Suppressor macrophage treated with lipopolysaccharide for 1 hour (primary cell): ENCODE measurements at regions not wholly inside any gene's neighbourhood (a gene's known extent, or its start where the extent isn't known, plus 50 kb on each side); places are given as distances from the start of the nearest gene placed in this dataset.
A peak's percentile ranks its signal among the peaks of the same experiment; 100 is the strongest.

ENCODE experiments used
- DNase-seq, 3 donors: peaks; one replicate each; pipeline ENCODE4 v3.0.0-alpha.2; 2020 to 2022

GRCh38 chr20:51265361-51265760 is 242.5 kb upstream of the KCNG1 start:
- DNase-seq: no peak

DNA sequence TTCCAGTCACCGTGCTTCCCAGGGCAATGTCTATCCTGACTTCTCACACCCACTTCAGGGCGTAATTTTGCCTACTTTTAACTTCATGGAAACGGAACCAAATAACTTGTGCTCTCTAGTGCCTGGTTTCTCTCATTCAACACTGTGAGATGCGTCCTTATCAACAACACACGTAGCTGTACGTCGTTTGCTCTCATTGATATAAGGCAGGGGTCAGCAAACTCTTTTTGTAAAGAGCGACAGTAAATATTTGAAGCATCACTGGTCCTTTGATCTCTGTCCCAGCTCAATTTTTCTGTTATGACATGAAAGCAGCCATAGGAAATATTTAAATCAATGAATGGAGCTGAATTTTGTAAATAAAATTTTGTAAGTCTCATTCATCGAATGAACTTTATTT is 239.3 kb upstream of the KCNG1 start:
- no peak for DNase-seq

DNA sequence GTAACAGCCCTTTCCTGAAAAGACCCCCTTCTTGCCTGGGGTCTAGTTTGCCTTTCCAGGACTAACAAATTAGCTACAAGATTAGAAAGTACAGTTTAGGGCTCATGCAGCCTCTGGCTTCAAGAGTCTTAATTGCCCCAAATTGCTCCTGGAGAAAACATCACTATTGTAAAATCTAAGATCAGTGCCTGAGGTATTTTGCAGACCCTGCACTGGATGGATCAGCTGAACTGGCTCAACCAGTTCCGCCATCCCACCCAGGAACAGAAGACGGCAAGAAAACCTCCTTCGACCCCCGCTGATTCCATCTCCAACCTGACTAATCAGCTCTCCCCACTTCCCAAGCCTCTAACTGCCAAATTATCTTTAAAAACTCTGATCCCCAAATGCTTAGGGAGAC is 236.5 kb upstream of the KCNG1 start:
- no peak for DNase-seq

- DNase-seq: no peak
Measured at GRCh38 chr20:51258582-51259165, 235.8 kb upstream of the KCNG1 start.

- no peak for DNase-seq
Measured at GRCh38 chr20:51255417-51255816, 232.5 kb upstream of the KCNG1 start.

- DNase-seq: no peak
Measured at GRCh38 chr20:51253280-51253679, 230.4 kb upstream of the KCNG1 start.

- no peak for DNase-seq
Measured at GRCh38 chr20:51249781-51250180, 226.9 kb upstream of the KCNG1 start.

DNA sequence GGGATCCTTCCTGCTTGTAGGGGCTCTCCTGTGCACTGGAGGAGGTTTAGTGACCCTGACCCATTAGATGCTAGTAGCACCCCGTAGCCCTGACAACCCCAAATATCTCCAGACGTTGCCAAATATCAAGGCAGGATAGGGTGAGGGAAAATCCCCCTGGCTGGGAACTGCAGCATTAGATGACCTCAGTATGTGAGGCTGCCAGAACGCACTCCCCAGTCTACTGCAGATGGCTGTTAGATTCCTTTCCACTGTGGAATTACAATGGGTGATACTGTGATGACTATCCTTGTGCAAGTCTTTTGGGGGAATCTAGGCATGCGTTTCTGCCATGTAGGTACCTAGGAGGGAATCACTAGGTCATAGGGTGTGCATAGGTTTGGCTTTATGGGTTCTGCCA is 226.3 kb upstream of the KCNG1 start:
- DNase-seq: no peak

DNA sequence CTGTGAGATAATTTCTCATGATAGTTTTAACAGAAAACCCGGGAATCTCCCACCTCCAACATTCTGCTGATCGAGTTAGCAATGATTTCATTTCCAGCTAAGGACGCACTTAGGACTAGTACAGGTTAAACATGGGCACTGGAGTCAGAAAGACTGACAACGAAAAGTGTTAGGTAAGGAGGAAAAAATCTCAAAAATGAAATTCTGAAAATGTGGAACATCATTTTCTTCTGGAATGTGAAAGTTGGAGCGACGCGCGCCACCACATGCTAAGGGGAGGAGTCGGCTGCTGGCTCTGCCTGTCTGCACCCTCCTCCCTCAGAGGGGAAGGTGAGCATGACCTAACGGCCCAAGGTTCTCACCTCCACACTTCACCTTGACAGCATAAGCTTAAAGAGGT is 221.6 kb upstream of the KCNG1 start:
- DNase-seq: no peak

DNA sequence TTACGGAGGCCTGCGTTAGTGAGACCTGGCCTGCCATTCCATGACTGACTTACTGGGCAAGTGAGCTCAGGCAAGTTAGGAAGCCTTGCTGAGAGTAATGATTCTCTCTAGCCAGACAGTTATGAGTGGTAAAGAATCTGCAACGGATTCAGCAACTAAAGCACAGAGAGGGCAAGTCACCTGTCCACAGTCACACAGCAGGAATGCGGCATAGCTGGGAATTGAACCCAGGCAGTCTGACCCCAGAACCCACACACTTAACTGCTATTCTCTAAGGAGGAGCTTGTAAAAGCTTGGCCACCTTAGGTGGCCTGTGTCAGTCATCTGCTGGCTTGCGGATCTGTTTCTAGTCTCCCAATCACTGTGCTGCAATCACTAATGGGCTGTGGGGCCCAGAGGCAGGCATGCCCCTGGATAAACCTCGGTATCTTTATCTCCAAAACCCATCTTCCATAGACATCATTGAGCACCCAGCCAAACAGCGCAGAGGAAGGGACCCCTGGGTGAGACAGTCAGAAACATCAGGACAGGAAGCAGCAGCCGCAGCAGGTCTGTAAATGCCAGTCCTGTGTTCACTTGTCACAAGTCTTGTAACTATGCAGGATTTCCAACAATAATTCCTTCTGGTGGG is 215.9 kb upstream of the KCNG1 start:
- DNase-seq: no peak

GRCh38 chr20:51237791-51238190 is 214.9 kb upstream of the KCNG1 start:
- no peak for DNase-seq

DNA sequence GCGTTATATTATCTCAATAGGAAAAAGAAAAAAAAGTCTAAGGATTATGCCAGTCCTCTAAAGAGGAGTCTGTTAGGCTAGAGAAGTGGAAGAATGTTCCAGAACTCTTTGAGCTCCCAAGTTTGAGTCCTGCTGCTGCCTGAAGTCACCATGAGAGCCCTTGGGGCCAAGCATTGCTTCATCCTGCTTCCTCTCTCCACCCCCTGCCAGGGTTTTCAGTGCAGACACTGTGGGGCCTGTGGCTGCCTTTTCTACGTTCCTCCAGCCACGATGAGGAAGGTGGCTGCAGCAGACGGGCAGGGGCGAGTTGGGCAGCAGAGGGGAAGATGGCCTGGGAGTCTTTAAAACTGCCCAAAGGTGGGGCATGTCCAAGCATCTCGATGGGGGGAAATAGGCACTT is 214.4 kb upstream of the KCNG1 start:
- DNase-seq: peak in 2 of 3 donors; percentile 20 to 36

GRCh38 chr20:51236421-51236820 is 213.5 kb upstream of the KCNG1 start:
- DNase-seq: no peak

DNA sequence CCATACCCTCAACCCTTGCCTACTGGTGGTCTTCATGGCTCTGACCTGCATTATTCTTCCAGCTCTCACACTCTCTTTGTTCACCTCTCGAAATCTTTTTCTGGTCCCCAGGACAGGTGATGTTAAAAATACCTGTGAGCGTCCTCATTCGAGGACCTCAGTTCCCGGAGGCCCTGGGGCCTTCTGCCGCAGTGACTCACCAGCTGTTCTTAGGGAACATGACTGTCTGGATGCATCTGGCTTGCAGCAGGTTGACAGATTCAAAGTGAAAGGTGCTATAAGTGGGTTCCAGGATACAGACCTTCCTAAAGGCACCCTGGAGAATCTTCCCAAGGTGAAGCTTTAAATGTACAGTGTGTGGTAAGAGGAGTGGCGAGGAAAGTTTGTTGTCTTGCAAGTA is 210.4 kb upstream of the KCNG1 start:
- DNase-seq: no peak

DNA sequence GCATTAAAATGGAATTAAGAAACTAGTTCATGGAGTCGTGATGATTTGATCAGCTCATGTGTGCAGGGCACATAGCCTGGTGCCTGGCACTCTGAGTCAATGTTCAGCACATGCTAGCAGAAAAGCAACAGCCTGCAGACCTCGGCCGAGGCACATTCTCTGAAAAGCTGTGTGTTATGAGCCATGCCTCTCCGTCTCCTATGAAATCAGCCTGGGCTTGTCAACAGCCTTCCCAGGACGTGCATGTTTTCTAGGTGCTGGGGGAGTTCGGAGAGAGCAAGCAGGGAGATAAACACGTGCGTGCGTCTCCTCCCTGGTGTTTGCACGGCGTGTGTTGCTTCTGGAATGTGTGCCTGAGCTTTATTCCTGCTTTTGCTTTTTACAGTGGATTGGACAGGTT is 207.8 kb upstream of the KCNG1 start:
- DNase-seq: no peak

DNA sequence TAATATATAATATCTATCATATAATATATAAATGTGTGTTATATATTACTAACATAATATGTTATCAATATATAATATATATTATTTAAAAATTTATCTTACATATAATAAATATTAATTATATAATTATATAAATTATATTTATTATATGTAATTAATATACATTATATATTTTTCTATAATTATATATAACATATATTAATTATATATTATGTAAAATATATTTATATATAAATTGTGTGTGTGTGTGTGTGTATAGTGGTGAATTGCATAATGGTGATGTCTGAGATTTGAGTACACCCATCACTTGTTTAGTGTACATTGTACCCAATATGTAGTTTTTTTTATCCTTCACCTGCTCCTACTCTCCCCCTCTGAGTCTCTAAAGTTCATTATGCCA is 205.9 kb upstream of the KCNG1 start:
- DNase-seq: no peak

DNA sequence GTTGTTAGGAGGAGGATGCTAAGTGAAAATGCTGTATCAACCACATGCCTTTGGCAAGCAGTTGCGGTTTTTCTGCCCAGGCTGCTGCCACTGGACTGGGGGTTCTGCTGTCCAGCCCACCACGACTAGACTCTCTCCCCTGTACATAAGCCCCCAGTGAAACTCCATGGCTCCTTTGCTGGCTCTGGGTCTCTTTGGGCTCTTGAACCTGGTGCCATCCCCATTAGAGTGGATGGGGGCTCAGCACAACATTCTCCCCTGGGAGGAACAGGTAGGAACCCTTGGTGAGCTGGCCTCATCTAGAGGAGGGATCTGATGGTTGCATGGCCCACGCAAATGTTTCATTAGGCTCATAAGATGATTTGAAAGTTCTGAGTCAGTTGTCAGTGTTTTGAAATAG is 204.8 kb upstream of the KCNG1 start:
- no peak for DNase-seq

DNA sequence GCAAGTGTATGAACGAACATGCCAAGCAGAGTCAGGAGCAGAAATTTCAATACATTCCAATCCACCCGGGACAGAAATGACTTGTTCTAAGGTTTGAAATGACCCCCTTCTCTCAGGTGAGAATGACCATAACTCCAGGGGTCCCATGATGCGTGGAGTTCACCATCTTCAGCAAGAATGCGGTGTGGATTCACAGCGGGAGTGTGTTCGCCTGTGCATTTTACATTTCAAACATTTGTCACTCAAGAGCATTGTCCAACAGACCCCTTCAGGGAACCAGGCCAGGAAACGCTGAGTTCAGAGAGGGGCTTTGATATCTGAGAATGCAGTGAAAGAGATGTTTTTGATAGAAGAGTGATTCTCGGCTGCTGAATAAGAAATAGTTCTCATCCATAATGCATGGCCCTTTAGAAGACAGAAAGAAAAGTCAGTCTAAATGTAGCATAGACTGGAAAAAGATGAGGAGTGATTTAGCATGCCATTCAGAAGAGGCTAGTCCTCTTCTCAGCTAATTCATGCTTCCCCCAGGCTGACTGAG is 200.3 kb upstream of the KCNG1 start:
- no peak for DNase-seq

DNA sequence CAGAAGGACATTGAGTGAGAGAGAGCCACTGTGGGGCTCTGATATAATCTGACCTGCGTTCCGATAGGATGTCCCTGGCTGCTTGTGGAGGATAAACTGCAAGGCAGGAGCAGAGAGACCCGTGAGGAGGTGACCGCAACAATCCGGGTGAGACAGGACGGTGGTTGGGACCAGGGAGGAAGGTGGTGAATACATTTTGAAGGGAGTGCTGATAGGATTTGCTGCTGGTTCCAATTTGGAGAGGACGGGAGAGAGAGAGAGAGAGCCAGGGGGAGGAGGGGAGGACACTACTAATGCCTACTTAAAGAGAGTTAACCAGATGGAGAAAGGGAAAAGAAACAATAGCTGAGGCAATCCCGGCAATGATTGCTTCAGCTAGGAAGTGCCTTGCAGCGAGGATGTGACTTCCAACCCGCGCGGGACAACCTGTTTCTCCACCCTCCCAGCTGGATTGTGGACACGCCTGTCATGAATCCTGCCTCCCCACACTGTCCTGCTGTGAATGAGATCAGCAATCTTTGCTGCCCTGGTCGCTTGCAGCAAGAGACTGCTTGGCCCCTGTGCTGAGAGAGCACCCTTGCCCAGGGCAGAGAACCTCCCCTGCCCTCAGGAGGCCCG is 199.0 kb upstream of the KCNG1 start:
- peak; percentile 49 to 72 (median 57) for DNase-seq

DNA sequence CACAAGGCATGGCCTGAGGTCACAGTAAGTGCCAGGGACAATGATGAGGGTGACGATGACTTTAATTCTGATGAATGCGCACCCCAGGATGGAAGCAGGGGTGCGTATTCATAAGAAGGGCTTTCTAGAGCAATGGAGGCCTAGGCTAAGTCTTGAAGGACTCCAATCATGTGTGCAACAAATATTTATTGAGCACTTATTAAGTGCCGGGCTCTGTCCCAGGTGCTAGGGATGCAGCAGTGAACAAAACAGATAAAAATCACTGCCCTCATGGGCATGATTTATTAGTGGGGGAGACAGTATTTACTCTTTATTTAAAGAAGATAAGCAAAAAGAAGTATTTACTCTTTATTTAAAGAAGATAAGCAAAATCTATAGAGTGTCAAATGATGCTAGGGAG is 198.2 kb upstream of the KCNG1 start:
- DNase-seq: no peak

DNA sequence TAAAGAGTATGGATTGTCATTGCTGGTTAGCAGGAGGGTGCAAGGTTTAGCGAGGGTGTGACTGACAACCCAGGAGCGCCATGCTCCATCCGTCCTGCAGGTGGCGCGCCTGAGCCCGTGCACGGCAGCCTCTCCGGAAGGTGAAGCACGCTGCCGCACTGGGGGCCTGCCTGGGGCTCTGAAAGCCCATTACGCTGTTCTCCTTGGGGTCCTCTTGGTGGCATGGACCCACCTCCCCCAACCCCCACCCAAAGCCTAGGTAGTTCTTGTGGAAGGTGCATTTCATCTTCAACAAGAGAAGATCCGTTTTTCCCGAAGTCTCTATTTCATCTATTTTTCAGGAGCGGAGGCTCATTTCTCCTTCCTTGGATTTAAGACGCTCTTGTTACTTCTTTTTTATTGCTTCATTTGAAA is 197.4 kb upstream of the KCNG1 start:
- peak; percentile 48 to 66 (median 59) for DNase-seq

- no peak for DNase-seq
Measured at GRCh38 chr20:51219544-51219943, 196.6 kb upstream of the KCNG1 start.

GRCh38 chr20:51218603-51219002 is 195.7 kb upstream of the KCNG1 start:
- no peak for DNase-seq

- no peak for DNase-seq
Measured at GRCh38 chr20:51217347-51218045, 194.6 kb upstream of the KCNG1 start.
